Neuronal stem cell (in vitro differentiated cells): ENCODE measurements at regions not wholly inside any gene's neighbourhood (a gene's known extent, or its start where the extent isn't known, plus 50 kb on each side); places are given as distances from the start of the nearest gene placed in this dataset.
A peak's percentile ranks its signal among the peaks of the same experiment; 100 is the strongest.

Experiments used
- DNase-seq: peaks from one replicate; pipeline ENCODE4 v3.0.0-alpha.2; 2013; ENCODE audit warnings: low spot score
- H2AFZ ChIP-seq: one replicate; pipeline ENCODE4 v1.6.1; 2013; ENCODE audit warnings: mild to moderate bottlenecking, low read length, inconsistent platforms
- H2AK5ac ChIP-seq: 2 replicates; pipeline ENCODE4 v1.6.1; 2013; ENCODE audit warnings: low read depth, mild to moderate bottlenecking, inconsistent platforms, low read length, moderate library complexity, mixed read lengths
- H2BK120ac ChIP-seq: 2 replicates; pipeline ENCODE4 v1.6.1; 2013; ENCODE audit warnings: low read depth, mild to moderate bottlenecking, inconsistent platforms, low read length, moderate library complexity, mixed read lengths
- H2BK12ac ChIP-seq: one replicate; pipeline ENCODE4 v1.6.1; 2013; ENCODE audit warnings: low read length, inconsistent platforms
- H2BK15ac ChIP-seq: 2 replicates; pipeline ENCODE4 v1.6.1; 2013; ENCODE audit warnings: mild to moderate bottlenecking, low read length, inconsistent platforms, mixed read lengths
- H2BK5ac ChIP-seq: one replicate; pipeline ENCODE4 v1.6.1; 2013; ENCODE audit warnings: inconsistent platforms, mild to moderate bottlenecking, low read length, moderate library complexity
- H3K14ac ChIP-seq: one replicate; pipeline ENCODE4 v1.6.1; 2013; ENCODE audit warnings: low read length, inconsistent platforms
- H3K18ac ChIP-seq: 2 replicates; pipeline ENCODE4 v1.6.1; 2013; ENCODE audit warnings: low read length, inconsistent platforms
- H3K23ac ChIP-seq: 2 replicates; pipeline ENCODE4 v1.6.1; 2013; ENCODE audit warnings: low read depth, mild to moderate bottlenecking, mixed read lengths, low read length, inconsistent platforms; ENCODE audit not compliant: poor library complexity
- H3K27ac ChIP-seq: replicated peaks from 3 replicates; pipeline ENCODE4 v1.5.1; 2013; ENCODE audit warnings: low read length, inconsistent platforms
- H3K27me3 ChIP-seq, 3 experiments: 2 replicates each; pipeline ENCODE4 v1.6.1; 2013; ENCODE audit warnings: low read length in 3 of 3, mild to moderate bottlenecking in 2 of 3, inconsistent platforms in 1 of 3, low read depth in 1 of 3, mixed read lengths in 1 of 3, moderate library complexity in 1 of 3; ENCODE audit not compliant: control insufficient read depth in 3 of 3, insufficient read depth in 3 of 3
- H3K36me3 ChIP-seq, 2 donors: replicated peaks in 1 of 2; 2 replicates each; pipeline ENCODE4 v1.6.1; 2013; ENCODE audit warnings: low read length in 2 of 2; ENCODE audit not compliant: control insufficient read depth in 2 of 2, insufficient read depth in 2 of 2
- H3K4ac ChIP-seq: 2 replicates; pipeline ENCODE4 v1.6.1; 2013; ENCODE audit warnings: inconsistent platforms, mild to moderate bottlenecking, low read length, moderate library complexity
- H3K4me1 ChIP-seq, 2 donors: 1 replicate in 1 of 2; 2 replicates in 1 of 2; pipeline ENCODE4 v1.6.1; 2013; ENCODE audit warnings: low read length in 2 of 2, low read depth in 1 of 2; ENCODE audit not compliant: control insufficient read depth in 2 of 2, insufficient read depth in 1 of 2
- H3K4me2 ChIP-seq: one replicate; pipeline ENCODE4 v1.6.1; 2013; ENCODE audit warnings: mild to moderate bottlenecking, low read length, inconsistent platforms; ENCODE audit not compliant: insufficient read depth, poor library complexity, severe bottlenecking
- H3K4me3 ChIP-seq, 2 donors: 2 replicates each; pipeline ENCODE4 v1.5.1; 2013; ENCODE audit warnings: low read length in 2 of 2, mild to moderate bottlenecking in 2 of 2, inconsistent platforms in 1 of 2, moderate library complexity in 1 of 2
- H3K79me1 ChIP-seq: one replicate; pipeline ENCODE4 v1.6.1; 2013; ENCODE audit warnings: low read depth, mild to moderate bottlenecking, inconsistent platforms, low read length, moderate library complexity
- H3K9ac ChIP-seq: one replicate; pipeline ENCODE4 v1.6.1; 2013; ENCODE audit warnings: mild to moderate bottlenecking, low read depth, low read length, inconsistent platforms; ENCODE audit not compliant: poor library complexity
- H3K9me3 ChIP-seq, 2 donors: replicated peaks in 1 of 2; 2 replicates each; pipeline versions ENCODE3 to v1.6.1; 2013; ENCODE audit warnings: low read length in 2 of 2, mild to moderate bottlenecking in 2 of 2, inconsistent platforms in 1 of 2, low read depth in 1 of 2, mixed read lengths in 1 of 2, moderate library complexity in 1 of 2; ENCODE audit not compliant: control insufficient read depth in 2 of 2, insufficient read depth in 1 of 2
- H4K8ac ChIP-seq: one replicate; pipeline ENCODE4 v1.6.1; 2013; ENCODE audit warnings: low read depth, mild to moderate bottlenecking, inconsistent platforms, low read length, moderate library complexity
- H4K91ac ChIP-seq: one replicate; pipeline ENCODE4 v1.6.1; 2013; ENCODE audit warnings: low read length, low read depth, mild to moderate bottlenecking, inconsistent platforms; ENCODE audit not compliant: poor library complexity
- WGBS, 2 donors: extraction: QIAGEN DNeasy Blood & Tissue Kit; methylation state at CpG; one replicate each; pipeline ENCODE4 v1.1.7; 2013; ENCODE audit warnings: missing lambda C conversion rate in 2 of 2, mixed read lengths in 1 of 2; ENCODE audit not compliant: insufficient read length in 2 of 2, insufficient replicate concordance in 1 of 2; ENCODE audit errors: extremely low coverage in 2 of 2; 5-methylcytosine and 5-hydroxymethylcytosine counted together

GRCh38 chr7:131911112-131911511 is 354.7 kb upstream of the PODXL start:
- H3K27me3 ChIP-seq: peaks cover 0 to 54% (median 0%) of the 10 kb centered on the region in 3 experiments

DNA sequence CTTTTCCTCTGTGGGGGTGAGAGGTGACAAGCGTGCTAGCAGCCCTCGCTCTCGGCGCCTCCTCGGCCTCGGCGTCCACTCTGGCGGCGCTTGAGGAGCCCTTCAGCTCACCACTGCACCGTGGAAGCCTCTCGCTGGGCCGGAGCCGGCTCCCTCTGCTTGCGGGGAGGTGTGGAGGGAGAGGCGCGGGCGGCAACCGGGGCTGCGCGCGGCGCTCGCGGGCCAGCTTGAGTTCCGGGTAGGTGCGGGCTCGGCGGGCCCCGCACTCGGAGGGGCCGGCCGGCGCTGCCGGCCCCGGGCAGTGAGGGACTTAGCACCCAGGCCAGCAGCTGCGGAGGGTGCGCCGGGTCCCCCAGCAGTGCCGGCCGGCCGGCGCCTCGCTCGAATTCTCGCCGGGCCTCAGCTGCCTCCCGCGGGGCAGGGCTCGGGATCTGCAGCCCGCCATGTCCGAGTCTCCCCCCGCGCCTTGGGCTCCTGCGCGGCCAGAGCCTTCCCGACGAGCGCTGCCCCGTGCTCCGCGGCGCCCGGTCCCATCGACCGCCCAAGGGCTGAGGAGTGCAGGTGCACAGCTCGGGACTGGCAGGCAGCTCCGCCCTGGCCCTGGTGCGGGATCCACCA is 352.8 kb upstream of the PODXL start:
- peaks cover 0 to 5% of the 10 kb centered on the region in 2 donors for H3K4me1 ChIP-seq
- DNase-seq: no peak
- no peaks in the 10 kb centered on the region for H3K9me3 ChIP-seq
- H3K36me3 ChIP-seq: no peaks in the 10 kb centered on the region
- peaks cover 0 to 54% (median 0%) of the 10 kb centered on the region in 3 experiments for H3K27me3 ChIP-seq
- no peak overlapping the region for H3K14ac ChIP-seq
- no peak overlapping the region for H4K91ac ChIP-seq
- no peak overlapping the region for H3K4ac ChIP-seq
- no CpG with 5 or more reads among the region's 68 CpGs for WGBS, 2 donors
- H2BK15ac ChIP-seq: no peak overlapping the region
- H3K4me3 ChIP-seq: no peak overlapping the region
- H4K8ac ChIP-seq: no peak overlapping the region
- no peak overlapping the region for H2AK5ac ChIP-seq
- H2BK5ac ChIP-seq: no peak overlapping the region
- no peak overlapping the region for H3K4me2 ChIP-seq
- H2BK12ac ChIP-seq: no peak overlapping the region
- no peak overlapping the region for H3K9ac ChIP-seq
- H2BK120ac ChIP-seq: no peak overlapping the region
- H3K79me1 ChIP-seq: no peaks in the 10 kb centered on the region
- H3K23ac ChIP-seq: no peak overlapping the region
- H3K18ac ChIP-seq: peak overlapping the region; percentile 67
- peak overlapping the region; percentile 69 for H2AFZ ChIP-seq
- H3K27ac ChIP-seq: no peak overlapping the region

More at GRCh38 chr7:131911112-131911511, 354.7 kb upstream of the PODXL start:
- H2BK12ac ChIP-seq: no peak overlapping the region
- H4K8ac ChIP-seq: no peak overlapping the region
- no peak overlapping the region for H2AFZ ChIP-seq
- H2BK15ac ChIP-seq: no peak overlapping the region
- H3K36me3 ChIP-seq: no peaks in the 10 kb centered on the region
- no peaks in the 10 kb centered on the region for H3K79me1 ChIP-seq
- no peak overlapping the region for H3K4me3 ChIP-seq
- peaks cover 0 to 2% of the 10 kb centered on the region in 2 donors for H3K4me1 ChIP-seq
- no peak overlapping the region for H3K4ac ChIP-seq
- H2AK5ac ChIP-seq: no peak overlapping the region
- H3K18ac ChIP-seq: no peak overlapping the region
- no peak overlapping the region for H2BK5ac ChIP-seq
- H3K23ac ChIP-seq: no peak overlapping the region
- H2BK120ac ChIP-seq: no peak overlapping the region
- no peak overlapping the region for H3K14ac ChIP-seq
- no CpG with 5 or more reads among the region's 2 CpGs for WGBS, 2 donors
- no peaks in the 10 kb centered on the region for H3K9me3 ChIP-seq
- DNase-seq: no peak
- no peak overlapping the region for H3K9ac ChIP-seq
- no peak overlapping the region for H4K91ac ChIP-seq
- H3K4me2 ChIP-seq: no peak overlapping the region
- no peak overlapping the region for H3K27ac ChIP-seq

GRCh38 chr7:131908714-131909113 is 352.3 kb upstream of the PODXL start:
- H4K91ac ChIP-seq: no peak overlapping the region
- H3K23ac ChIP-seq: no peak overlapping the region
- WGBS, 2 donors: no CpG with 5 or more reads among the region's 7 CpGs
- H2BK120ac ChIP-seq: no peak overlapping the region
- no peak overlapping the region for H2BK12ac ChIP-seq
- H2BK15ac ChIP-seq: no peak overlapping the region
- peaks cover 0 to 5% of the 10 kb centered on the region in 2 donors for H3K4me1 ChIP-seq
- no peak overlapping the region for H2AK5ac ChIP-seq
- H3K79me1 ChIP-seq: no peaks in the 10 kb centered on the region
- no peak overlapping the region for H3K18ac ChIP-seq
- no peak overlapping the region for H2BK5ac ChIP-seq
- no peaks in the 10 kb centered on the region for H3K36me3 ChIP-seq
- no peak overlapping the region for H3K4ac ChIP-seq
- DNase-seq: no peak
- H4K8ac ChIP-seq: no peak overlapping the region
- peaks cover 0 to 54% (median 0%) of the 10 kb centered on the region in 3 experiments for H3K27me3 ChIP-seq
- H3K4me2 ChIP-seq: no peak overlapping the region
- H3K9ac ChIP-seq: no peak overlapping the region
- H3K27ac ChIP-seq: no peak overlapping the region
- no peak overlapping the region for H2AFZ ChIP-seq
- no peak overlapping the region for H3K4me3 ChIP-seq
- H3K9me3 ChIP-seq: no peaks in the 10 kb centered on the region
- no peak overlapping the region for H3K14ac ChIP-seq

- H2AK5ac ChIP-seq: no peak overlapping the region
- H3K4ac ChIP-seq: no peak overlapping the region
- H2BK15ac ChIP-seq: no peak overlapping the region
- no peaks in the 10 kb centered on the region for H3K9me3 ChIP-seq
- no peak for DNase-seq
- no peak overlapping the region for H3K4me2 ChIP-seq
- no peak overlapping the region for H2AFZ ChIP-seq
- H3K23ac ChIP-seq: no peak overlapping the region
- no peak overlapping the region for H4K91ac ChIP-seq
- H2BK5ac ChIP-seq: no peak overlapping the region
- peaks cover 0 to 40% (median 0%) of the 10 kb centered on the region in 3 experiments for H3K27me3 ChIP-seq
- WGBS, 2 donors: no CpG with 5 or more reads among the region's 3 CpGs
- H2BK12ac ChIP-seq: no peak overlapping the region
- H4K8ac ChIP-seq: no peak overlapping the region
- H3K18ac ChIP-seq: no peak overlapping the region
- H3K27ac ChIP-seq: no peak overlapping the region
- H3K4me1 ChIP-seq: peaks cover 0 to 2% of the 10 kb centered on the region in 2 donors
- no peak overlapping the region for H3K4me3 ChIP-seq
- no peaks in the 10 kb centered on the region for H3K79me1 ChIP-seq
- no peak overlapping the region for H2BK120ac ChIP-seq
- no peak overlapping the region for H3K9ac ChIP-seq
- H3K14ac ChIP-seq: no peak overlapping the region
- H3K36me3 ChIP-seq: no peaks in the 10 kb centered on the region
Measured at GRCh38 chr7:131905471-131905973, 349.1 kb upstream of the PODXL start.
